Astrocyte of the cerebellum (primary cell): ENCODE measurements at regions not wholly inside any gene's neighbourhood (a gene's known extent, or its start where the extent isn't known, plus 50 kb on each side); places are given as distances from the start of the nearest gene placed in this dataset.

ENCODE experiments used
- DNase-seq: peaks from one replicate; pipeline ENCODE4 v3.0.0-alpha.2; 2011; ENCODE audit warnings: low read depth
- H3K4me3 ChIP-seq: 2 replicates; pipeline ENCODE4 v1.5.1; 2011; ENCODE audit warnings: mild to moderate bottlenecking, low read depth, low read length, moderate library complexity
- in situ Hi-C: cut with HindIII; loops from 2 replicates; pipeline ENCODE4 v1.10.0; 2017; ENCODE audit warnings: low sequenced_read_pairs
- TF ChIP-seq, protein P1 (sequence below): IDR thresholded peaks from 2 replicates; pipeline ENCODE4 v1.5.1; 2012; ENCODE audit warnings: low read length, low read depth, moderate library complexity, mild to moderate bottlenecking; ENCODE audit errors: missing control alignments

DNA sequence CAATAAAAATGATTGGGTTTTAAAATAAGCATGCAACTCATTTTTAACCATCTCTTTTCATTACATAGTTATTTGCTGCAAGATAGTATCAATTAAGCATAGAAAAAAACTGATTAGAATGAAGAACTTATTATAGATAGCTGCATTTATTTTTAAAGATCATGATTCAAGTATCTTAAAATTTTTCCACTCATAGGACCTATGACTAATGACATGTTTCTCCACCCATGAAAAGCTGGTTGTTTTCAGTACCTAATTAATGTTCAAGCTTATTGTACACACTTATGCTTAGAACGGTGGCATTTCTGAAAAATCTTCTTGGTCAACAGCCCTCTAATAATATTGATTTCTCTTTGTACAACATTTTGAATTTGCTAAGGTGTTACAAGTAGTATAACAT is 193.5 kb upstream of the PITX2 start:
- no peak overlapping the region for H3K4me3 ChIP-seq
- in situ Hi-C loops, result no loop called here
- DNase-seq, result no peak
- TF ChIP-seq, protein P1, sequence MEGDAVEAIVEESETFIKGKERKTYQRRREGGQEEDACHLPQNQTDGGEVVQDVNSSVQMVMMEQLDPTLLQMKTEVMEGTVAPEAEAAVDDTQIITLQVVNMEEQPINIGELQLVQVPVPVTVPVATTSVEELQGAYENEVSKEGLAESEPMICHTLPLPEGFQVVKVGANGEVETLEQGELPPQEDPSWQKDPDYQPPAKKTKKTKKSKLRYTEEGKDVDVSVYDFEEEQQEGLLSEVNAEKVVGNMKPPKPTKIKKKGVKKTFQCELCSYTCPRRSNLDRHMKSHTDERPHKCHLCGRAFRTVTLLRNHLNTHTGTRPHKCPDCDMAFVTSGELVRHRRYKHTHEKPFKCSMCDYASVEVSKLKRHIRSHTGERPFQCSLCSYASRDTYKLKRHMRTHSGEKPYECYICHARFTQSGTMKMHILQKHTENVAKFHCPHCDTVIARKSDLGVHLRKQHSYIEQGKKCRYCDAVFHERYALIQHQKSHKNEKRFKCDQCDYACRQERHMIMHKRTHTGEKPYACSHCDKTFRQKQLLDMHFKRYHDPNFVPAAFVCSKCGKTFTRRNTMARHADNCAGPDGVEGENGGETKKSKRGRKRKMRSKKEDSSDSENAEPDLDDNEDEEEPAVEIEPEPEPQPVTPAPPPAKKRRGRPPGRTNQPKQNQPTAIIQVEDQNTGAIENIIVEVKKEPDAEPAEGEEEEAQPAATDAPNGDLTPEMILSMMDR, result no peak

DNA sequence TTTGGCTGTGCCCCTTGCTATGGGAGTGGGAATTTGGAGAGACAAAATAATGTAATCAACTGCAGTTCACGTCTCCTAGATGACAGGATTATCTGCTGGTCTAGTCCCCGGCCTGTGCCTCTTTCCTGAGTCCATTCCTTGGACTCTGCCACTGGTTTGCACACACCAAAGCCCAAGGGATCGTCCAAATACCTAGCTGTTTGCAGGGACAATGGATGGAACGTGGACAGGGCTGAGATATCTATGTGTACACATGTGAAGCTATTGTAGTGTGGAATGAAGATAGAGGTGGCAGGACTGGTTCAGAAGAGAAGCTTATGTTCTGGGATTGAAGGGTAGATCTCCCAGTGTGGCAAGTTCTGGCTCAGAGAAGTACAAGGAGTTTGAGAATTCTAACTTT is 198.3 kb upstream of the PITX2 start:
- DNase-seq, result no peak
- TF ChIP-seq, protein P1, result no peak
- no peak overlapping the region for H3K4me3 ChIP-seq
- in situ Hi-C loops, result no loop called here

DNA sequence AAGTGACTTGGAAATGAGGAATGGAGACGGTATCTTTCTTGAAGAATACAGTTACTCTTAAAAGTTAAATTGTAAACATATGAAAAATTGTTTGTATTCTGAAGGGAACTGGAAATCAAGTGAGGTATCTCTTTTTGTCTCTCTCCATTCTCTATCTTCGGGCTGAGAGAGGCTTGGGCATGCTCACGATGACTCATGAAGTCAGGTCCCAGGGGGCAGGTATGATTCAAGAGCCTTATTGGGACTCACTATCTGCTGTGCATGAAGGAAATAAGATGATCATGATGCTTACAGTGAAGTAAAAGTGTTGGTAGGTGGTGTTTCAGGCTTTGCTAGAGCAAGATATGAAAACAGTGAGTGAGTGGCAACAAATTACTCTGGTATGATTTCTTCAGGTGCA is 200.4 kb upstream of the PITX2 start:
- no peak overlapping the region for H3K4me3 ChIP-seq
- TF ChIP-seq, protein P1, result no peak
- in situ Hi-C loops, result no loop called here
- no peak for DNase-seq

DNA sequence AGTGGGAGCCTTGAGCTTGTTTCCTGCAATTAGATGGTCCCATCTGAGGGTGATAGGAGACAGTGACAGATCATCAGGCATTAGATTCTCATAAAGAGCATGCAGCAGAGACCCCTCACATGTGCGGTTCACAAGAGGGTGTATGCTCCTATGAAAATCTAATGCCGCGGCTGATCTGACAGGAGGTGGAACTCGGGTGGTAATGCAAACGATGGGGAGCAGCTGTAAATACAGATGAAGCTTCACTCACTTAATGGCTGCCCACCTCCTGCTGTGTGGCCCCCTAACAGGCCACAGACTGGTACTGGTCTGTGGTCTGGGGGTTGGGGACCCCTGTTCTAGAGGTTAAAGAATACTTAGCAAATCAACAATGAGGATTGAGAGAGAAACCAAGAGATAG is 201.5 kb upstream of the PITX2 start:
- no peak overlapping the region for H3K4me3 ChIP-seq
- in situ Hi-C loops, result no loop called here
- no peak for DNase-seq
- TF ChIP-seq, protein P1, result no peak

DNA sequence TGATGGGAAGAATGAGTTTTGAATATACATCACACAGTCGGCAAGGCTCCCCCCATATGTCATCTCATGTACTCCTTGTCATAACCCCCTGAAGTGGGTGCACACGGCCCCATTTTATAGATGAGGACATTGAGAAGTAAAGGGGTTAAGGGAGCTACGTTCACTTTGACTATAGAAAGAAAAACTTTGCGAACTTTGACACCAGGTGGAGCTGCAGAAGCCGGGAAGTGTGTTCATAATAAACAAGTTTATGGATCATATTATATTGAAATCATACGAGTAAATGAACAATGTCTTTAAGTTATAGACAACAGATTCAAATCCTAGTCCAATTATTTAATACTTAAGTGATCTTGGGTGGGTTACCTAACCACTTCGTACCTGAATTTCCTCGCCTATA is 203.8 kb upstream of the PITX2 start:
- H3K4me3 ChIP-seq, result no peak overlapping the region
- no peak for DNase-seq
- in situ Hi-C loops, result no loop called here
- TF ChIP-seq, protein P1, result no peak

DNA sequence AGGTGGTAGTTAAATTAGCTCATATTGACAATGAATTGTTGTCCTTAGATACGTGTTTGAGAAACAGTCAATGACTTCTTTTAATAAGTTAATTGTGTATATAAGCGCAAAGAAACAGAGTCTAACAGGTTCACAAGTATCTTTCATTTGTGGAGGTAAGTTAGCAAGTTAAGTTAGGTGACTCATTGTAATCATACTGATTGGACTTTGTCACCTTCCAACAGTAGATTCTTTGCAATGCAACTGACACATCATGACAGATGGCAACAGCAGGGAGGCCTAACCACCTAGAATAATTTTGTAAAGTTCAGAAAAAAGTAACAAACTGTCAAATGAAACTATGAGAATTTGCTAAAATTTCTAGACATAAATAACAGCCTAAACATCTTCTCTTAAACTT is 207.6 kb upstream of the PITX2 start:
- in situ Hi-C loops, result no loop called here
- DNase-seq, result no peak
- H3K4me3 ChIP-seq, result no peak overlapping the region
- TF ChIP-seq, protein P1, result no peak

DNA sequence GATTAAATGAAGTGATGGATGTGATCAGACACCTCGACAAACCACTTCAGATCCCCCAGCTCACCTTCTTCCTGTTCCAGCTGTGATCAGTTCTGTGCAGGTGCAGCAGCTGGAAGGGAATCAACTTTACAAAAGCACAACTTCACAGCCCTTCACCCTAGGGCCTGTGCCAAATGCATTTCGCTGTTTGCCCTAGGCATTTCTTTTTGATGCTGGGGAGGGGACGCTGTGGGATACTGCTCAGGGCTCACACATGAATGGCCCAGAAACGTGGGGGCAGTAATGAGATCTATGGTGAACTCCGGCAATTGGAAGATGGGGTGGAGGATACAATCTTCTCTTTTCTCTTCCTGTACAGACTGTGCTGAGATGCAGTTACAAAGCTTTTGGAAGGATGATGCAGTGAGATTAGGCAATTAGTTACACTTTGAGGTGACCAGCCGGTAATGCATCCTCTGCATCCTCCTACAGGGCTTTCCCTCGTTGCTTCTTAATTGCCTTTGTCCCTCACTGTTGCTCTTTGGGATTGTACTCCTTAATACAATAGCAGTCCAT is 215.1 kb upstream of the PITX2 start:
- in situ Hi-C loops, result no loop called here
- TF ChIP-seq, protein P1, result no peak
- DNase-seq, result no peak
- H3K4me3 ChIP-seq, result no peak overlapping the region
